ENCODE measurements at regions not wholly inside any gene's neighbourhood (a gene's known extent, or its start where the extent isn't known, plus 50 kb on each side); places are given as distances from the start of the nearest gene placed in this dataset.

GRCh38 chr4:10259976-10260375, 143.4 kb upstream of the WDR1 start:
- ChIA-PET RAD21 (ENCODE audit: unreplicated experiment) (no interaction called here), SMC1A (ENCODE audit: uncharacterized antibody, unreplicated experiment) (interaction anchor here (0.8 kb wide), 1 partner anchor 272 kb away, joined by 4 read pairs; no protein-coding TSS in a partner anchor), POLR2A (no interaction called here), CTCF (no interaction called here)
- no peaks in the 10 kb centered on the region for H3K79me2 ChIP-seq (ENCODE audit: control insufficient read depth, insufficient read depth, low read length)
- ATAC-seq (no peak), FAIRE-seq (no peak), DNase-seq (ENCODE audit: low read depth, low spot score) (no peak)
- WGBS (ENCODE audit: insufficient coverage, insufficient replicate concordance, low lambda C conversion rate, missing lambda C conversion rate): 0% methylated on average over 2 of the region's 2 CpGs
- in situ Hi-C loops (cut with MboI): no loop called here
- no TSS peak for BruUV-seq (replicated peaks)
- H4K20me1 ChIP-seq (ENCODE audit: control insufficient read depth, insufficient read depth): no peaks in the 10 kb centered on the region; the same call in 1 of the 2 replicates
- H3K9me3 ChIP-seq (replicated peaks; ENCODE audit: control insufficient read depth, insufficient read depth, low read length): no peaks in the 10 kb centered on the region; the same call in 2 of the 3 replicates
- H3K27me3 ChIP-seq (replicated peaks in 1 of 2; ENCODE audit: control insufficient read depth in 2 of 2, insufficient read depth in 2 of 2, low read length in 1 of 2): no peaks in the 10 kb centered on the region; a peak in 2 of 4 replicates
- no peak overlapping the region for H3K9ac ChIP-seq (ENCODE audit: control insufficient read depth, insufficient read depth, low read length)
- TF ChIP-seq ZNF592 (IDR thresholded peaks at IDR 0.05): no peak
- no peak for TF ChIP-seq CREB1 (IDR thresholded peaks at IDR 0.05; ENCODE audit: low read depth)
- TF ChIP-seq ATF2 (IDR thresholded peaks at IDR 0.05; ENCODE audit: low read length): no peak
- no peak for TF ChIP-seq SPI1 (IDR thresholded peaks at IDR 0.05; ENCODE audit: borderline replicate concordance, insufficient read depth, low read depth, low read length)
- H3K4me2 ChIP-seq (ENCODE audit: control insufficient read depth, insufficient read depth): no peak overlapping the region
- H3K4me3 ChIP-seq: no peak overlapping the region
- H3K36me3 ChIP-seq (ENCODE audit: control insufficient read depth in 2 of 2, insufficient read depth in 2 of 2, low read length in 1 of 2): no peaks in the 10 kb centered on the region
- no peak overlapping the region for H2AFZ ChIP-seq (ENCODE audit: control insufficient read depth, low read depth, low read length)
- H3K4me1 ChIP-seq (ENCODE audit: control insufficient read depth, insufficient read depth, low read length): no peaks in the 10 kb centered on the region
- intact Hi-C loops (cut with micrococcal nuclease; ENCODE audit: unreplicated experiment): no loop called here
- no peak overlapping the region for H3K27ac ChIP-seq (ENCODE audit: control insufficient read depth, insufficient read depth)
